ENCODE measurements at regions not wholly inside any gene's neighbourhood (a gene's known extent, or its start where the extent isn't known, plus 50 kb on each side); places are given as distances from the start of the nearest gene placed in this dataset.

DNA sequence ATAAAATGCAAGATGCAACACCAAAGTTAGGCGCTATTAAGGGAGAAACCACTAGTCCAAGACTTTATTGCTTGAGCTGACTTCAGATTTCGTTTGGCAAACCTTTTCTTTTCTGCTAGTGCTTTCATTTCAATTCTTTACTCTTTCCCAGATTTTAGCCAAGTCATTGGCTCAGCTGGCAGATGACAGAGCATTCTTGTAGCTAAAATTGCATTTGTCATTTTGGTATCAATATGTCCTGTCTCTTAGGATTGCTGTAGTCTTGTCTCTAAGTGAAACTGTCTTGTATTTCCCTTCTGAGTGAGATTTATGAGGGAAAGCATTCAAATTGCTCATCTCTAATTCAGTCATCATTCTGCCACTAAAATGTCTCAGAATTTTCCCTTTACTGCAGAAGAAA lies 335.1 kb downstream of the METTL4 start:
- DNase-seq (ENCODE audit: low read depth in 1 of 2, low spot score in 1 of 2), result no peak
- H3K4me3 ChIP-seq (replicated peaks; ENCODE audit: insufficient read depth, low read length), result no peak overlapping the region

DNA sequence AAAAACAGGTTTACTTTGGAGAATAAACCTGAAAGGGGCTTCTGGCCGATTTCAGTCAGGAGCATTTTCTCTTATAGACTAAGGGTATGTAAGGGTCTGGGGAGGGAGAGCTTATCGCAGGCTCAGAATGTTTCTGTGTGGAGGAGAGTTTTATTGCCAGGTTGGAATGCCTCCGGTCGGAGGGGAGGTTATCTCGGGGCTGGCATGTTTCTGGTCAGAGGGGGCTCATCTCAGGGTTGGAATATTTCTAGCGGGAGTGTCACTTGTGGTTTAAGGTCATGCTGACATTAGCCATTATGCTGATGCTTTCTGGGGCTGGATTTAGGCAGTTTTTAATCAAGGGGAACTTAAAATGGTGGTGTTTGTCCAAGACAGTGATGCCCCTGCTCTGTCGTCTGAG lies 333.6 kb downstream of the METTL4 start:
- no peak overlapping the region for H3K4me3 ChIP-seq (replicated peaks; ENCODE audit: insufficient read depth, low read length)
- H3K27me3 ChIP-seq (ENCODE audit: insufficient read depth, poor library complexity, severe bottlenecking), result no peaks in the 10 kb centered on the region
- TF ChIP-seq, protein P1, sequence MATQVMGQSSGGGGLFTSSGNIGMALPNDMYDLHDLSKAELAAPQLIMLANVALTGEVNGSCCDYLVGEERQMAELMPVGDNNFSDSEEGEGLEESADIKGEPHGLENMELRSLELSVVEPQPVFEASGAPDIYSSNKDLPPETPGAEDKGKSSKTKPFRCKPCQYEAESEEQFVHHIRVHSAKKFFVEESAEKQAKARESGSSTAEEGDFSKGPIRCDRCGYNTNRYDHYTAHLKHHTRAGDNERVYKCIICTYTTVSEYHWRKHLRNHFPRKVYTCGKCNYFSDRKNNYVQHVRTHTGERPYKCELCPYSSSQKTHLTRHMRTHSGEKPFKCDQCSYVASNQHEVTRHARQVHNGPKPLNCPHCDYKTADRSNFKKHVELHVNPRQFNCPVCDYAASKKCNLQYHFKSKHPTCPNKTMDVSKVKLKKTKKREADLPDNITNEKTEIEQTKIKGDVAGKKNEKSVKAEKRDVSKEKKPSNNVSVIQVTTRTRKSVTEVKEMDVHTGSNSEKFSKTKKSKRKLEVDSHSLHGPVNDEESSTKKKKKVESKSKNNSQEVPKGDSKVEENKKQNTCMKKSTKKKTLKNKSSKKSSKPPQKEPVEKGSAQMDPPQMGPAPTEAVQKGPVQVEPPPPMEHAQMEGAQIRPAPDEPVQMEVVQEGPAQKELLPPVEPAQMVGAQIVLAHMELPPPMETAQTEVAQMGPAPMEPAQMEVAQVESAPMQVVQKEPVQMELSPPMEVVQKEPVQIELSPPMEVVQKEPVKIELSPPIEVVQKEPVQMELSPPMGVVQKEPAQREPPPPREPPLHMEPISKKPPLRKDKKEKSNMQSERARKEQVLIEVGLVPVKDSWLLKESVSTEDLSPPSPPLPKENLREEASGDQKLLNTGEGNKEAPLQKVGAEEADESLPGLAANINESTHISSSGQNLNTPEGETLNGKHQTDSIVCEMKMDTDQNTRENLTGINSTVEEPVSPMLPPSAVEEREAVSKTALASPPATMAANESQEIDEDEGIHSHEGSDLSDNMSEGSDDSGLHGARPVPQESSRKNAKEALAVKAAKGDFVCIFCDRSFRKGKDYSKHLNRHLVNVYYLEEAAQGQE (IDR thresholded peaks at IDR 0.05; ENCODE audit: insufficient replicate concordance, low read depth), result no peak
- H3K27ac ChIP-seq (replicated peaks), result no peak overlapping the region
- DNase-seq (ENCODE audit: low read depth in 1 of 2, low spot score in 1 of 2), result no peak

More for the DNA sequence above, 335.1 kb downstream of the METTL4 start:
- Histone ChIP-seq H3K27ac (replicated peaks) (no peak overlapping the region), H3K27me3 (ENCODE audit: insufficient read depth, poor library complexity, severe bottlenecking) (no peaks in the 10 kb centered on the region)
- TF ChIP-seq SPI1 (IDR thresholded peaks at IDR 0.05; ENCODE audit: borderline replicate concordance, low read depth), result no peak
- TF ChIP-seq, protein P2, sequence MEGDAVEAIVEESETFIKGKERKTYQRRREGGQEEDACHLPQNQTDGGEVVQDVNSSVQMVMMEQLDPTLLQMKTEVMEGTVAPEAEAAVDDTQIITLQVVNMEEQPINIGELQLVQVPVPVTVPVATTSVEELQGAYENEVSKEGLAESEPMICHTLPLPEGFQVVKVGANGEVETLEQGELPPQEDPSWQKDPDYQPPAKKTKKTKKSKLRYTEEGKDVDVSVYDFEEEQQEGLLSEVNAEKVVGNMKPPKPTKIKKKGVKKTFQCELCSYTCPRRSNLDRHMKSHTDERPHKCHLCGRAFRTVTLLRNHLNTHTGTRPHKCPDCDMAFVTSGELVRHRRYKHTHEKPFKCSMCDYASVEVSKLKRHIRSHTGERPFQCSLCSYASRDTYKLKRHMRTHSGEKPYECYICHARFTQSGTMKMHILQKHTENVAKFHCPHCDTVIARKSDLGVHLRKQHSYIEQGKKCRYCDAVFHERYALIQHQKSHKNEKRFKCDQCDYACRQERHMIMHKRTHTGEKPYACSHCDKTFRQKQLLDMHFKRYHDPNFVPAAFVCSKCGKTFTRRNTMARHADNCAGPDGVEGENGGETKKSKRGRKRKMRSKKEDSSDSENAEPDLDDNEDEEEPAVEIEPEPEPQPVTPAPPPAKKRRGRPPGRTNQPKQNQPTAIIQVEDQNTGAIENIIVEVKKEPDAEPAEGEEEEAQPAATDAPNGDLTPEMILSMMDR (IDR thresholded peaks at IDR 0.05; ENCODE audit: insufficient read depth, low read length), result no peak
- no peak for TF ChIP-seq POLR2AphosphoS5 (IDR thresholded peaks at IDR 0.05; ENCODE audit: low read depth)
- TF ChIP-seq, protein P1 (IDR thresholded peaks at IDR 0.05; ENCODE audit: insufficient replicate concordance, low read depth), result no peak
- no peak for TF ChIP-seq GABPA (IDR thresholded peaks at IDR 0.05; ENCODE audit: low read depth)

DNA sequence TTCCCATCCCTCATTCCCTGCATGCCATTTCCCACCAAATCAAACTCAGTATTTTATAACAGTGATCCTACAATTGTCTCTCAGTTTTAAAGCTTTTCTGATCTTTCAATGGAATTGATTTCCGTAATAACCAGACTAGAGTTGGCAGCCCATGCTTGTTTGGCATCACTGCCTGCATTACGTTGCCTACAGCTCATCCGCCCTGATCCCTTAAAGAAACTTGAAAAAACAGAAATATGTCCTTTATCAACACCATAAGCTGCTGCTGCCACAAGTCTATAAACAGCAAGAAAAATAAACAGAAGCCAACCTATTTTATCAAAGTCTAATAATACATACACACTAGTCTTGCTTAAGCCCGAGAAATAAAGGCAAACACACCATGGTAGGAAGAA lies 331.0 kb downstream of the METTL4 start:
- H3K4me3 ChIP-seq (replicated peaks; ENCODE audit: insufficient read depth, low read length), result no peak overlapping the region
- TF ChIP-seq POLR2AphosphoS5 (IDR thresholded peaks at IDR 0.05; ENCODE audit: low read depth) (no peak), SPI1 (IDR thresholded peaks at IDR 0.05; ENCODE audit: borderline replicate concordance, low read depth) (no peak), GABPA (IDR thresholded peaks at IDR 0.05; ENCODE audit: low read depth) (no peak)
- TF ChIP-seq, protein P1 (IDR thresholded peaks at IDR 0.05; ENCODE audit: insufficient replicate concordance, low read depth), result no peak
- TF ChIP-seq, protein P2 (IDR thresholded peaks at IDR 0.05; ENCODE audit: insufficient read depth, low read length), result no peak
- no peaks in the 10 kb centered on the region for H3K27me3 ChIP-seq (ENCODE audit: insufficient read depth, poor library complexity, severe bottlenecking)
- DNase-seq (ENCODE audit: low read depth in 1 of 2, low spot score in 1 of 2), result no peak
- no peak overlapping the region for H3K27ac ChIP-seq (replicated peaks)

DNA sequence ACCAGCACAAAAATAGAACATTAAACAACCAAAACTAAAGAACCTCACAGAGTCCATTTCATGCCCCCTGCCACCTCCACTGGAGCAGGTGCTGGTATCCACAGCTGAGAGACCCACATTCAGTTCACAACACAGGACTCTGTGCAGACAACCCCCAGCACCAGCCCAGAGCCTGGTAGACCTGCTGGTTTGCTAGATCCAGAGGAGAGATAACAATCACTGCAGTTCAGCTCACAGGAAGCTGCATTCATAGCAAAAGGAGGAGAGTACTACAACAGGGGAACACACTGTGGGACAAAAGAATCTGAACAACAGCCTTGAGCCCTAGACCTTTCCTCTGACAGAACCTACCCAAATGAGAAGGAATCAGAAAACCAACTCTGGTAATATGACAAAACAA lies 326.7 kb downstream of the METTL4 start:
- H3K27me3 ChIP-seq (ENCODE audit: insufficient read depth, poor library complexity, severe bottlenecking), result no peaks in the 10 kb centered on the region
- TF ChIP-seq, protein P1 (IDR thresholded peaks at IDR 0.05; ENCODE audit: insufficient replicate concordance, low read depth), result no peak
- TF ChIP-seq POLR2AphosphoS5 (IDR thresholded peaks at IDR 0.05; ENCODE audit: low read depth) (no peak), GABPA (IDR thresholded peaks at IDR 0.05; ENCODE audit: low read depth) (no peak), SPI1 (IDR thresholded peaks at IDR 0.05; ENCODE audit: borderline replicate concordance, low read depth) (no peak)
- TF ChIP-seq, protein P2 (IDR thresholded peaks at IDR 0.05; ENCODE audit: insufficient read depth, low read length), result no peak
- DNase-seq (ENCODE audit: low read depth in 1 of 2, low spot score in 1 of 2), result no peak
- no peak overlapping the region for H3K27ac ChIP-seq (replicated peaks)
- H3K4me3 ChIP-seq (replicated peaks; ENCODE audit: insufficient read depth, low read length), result no peak overlapping the region

Data from HL-60 (cell line).